ENCODE measurements at regions not wholly inside any gene's neighbourhood (a gene's known extent, or its start where the extent isn't known, plus 50 kb on each side); places are given as distances from the start of the nearest gene placed in this dataset.

GRCh38 chr2:71742953-71743601, 289.7 kb downstream of the DYSF start:
- TF ChIP-seq POLR2A (IDR thresholded peaks at IDR 0.05): no peak
- TF ChIP-seq, protein P1, sequence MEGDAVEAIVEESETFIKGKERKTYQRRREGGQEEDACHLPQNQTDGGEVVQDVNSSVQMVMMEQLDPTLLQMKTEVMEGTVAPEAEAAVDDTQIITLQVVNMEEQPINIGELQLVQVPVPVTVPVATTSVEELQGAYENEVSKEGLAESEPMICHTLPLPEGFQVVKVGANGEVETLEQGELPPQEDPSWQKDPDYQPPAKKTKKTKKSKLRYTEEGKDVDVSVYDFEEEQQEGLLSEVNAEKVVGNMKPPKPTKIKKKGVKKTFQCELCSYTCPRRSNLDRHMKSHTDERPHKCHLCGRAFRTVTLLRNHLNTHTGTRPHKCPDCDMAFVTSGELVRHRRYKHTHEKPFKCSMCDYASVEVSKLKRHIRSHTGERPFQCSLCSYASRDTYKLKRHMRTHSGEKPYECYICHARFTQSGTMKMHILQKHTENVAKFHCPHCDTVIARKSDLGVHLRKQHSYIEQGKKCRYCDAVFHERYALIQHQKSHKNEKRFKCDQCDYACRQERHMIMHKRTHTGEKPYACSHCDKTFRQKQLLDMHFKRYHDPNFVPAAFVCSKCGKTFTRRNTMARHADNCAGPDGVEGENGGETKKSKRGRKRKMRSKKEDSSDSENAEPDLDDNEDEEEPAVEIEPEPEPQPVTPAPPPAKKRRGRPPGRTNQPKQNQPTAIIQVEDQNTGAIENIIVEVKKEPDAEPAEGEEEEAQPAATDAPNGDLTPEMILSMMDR (IDR thresholded peaks at IDR 0.05): no peak

All from stomach (tissue), 4 donors.